Adrenal gland (tissue), 5 donors: ENCODE measurements at regions not wholly inside any gene's neighbourhood (a gene's known extent, or its start where the extent isn't known, plus 50 kb on each side); places are given as distances from the start of the nearest gene placed in this dataset.
"Not testable (repeated sequence)": the region's sequence is repeated elsewhere in the genome, so short reads cannot be mapped to it uniquely, and the experiment has no call there.

Experiments used
- POLR2A ChIP-seq, 2 donors: fragments of 450-650 bp; IDR thresholded peaks; one replicate each; pipeline ENCODE4 v1.6.1; 2017; ENCODE audit warnings: antibody characterized with exemption in 2 of 2, mild to moderate bottlenecking in 2 of 2, moderate library complexity in 1 of 2
- TF ChIP-seq, protein P1 (sequence below), 6 experiments: fragments of 450-650 bp in 4 of 6; fragments of 200-600 bp in 2 of 6; sonication (generic) in 1 of 6; IDR thresholded peaks; 1 replicate in 5 of 6; 2 replicates in 1 of 6; pipeline versions ENCODE4 v1.5.1 to v1.8.0; 2016 to 2021; ENCODE audit warnings: antibody characterized with exemption in 6 of 6, mild to moderate bottlenecking in 2 of 6, moderate library complexity in 1 of 6
- donor health status: DM: no; HTN: no; CAD: no.

DNA sequence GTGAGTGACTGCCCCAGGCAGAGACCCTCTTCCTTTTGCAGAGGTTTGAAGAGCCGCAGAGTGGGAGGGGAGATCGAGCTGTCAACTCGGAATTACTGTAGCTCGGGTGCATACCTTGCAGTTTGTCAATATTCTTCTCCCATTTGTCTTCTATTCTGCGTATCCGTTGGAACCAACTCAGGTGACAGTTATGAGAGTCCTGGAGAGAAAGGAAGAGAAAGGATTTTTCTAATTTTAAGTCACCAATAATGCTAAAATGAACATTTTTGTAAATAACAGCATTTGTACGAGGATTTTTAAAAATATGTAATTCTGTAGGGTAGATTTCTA lies 1393.4 kb downstream of the CDH12 start:
- TF ChIP-seq, protein P1, sequence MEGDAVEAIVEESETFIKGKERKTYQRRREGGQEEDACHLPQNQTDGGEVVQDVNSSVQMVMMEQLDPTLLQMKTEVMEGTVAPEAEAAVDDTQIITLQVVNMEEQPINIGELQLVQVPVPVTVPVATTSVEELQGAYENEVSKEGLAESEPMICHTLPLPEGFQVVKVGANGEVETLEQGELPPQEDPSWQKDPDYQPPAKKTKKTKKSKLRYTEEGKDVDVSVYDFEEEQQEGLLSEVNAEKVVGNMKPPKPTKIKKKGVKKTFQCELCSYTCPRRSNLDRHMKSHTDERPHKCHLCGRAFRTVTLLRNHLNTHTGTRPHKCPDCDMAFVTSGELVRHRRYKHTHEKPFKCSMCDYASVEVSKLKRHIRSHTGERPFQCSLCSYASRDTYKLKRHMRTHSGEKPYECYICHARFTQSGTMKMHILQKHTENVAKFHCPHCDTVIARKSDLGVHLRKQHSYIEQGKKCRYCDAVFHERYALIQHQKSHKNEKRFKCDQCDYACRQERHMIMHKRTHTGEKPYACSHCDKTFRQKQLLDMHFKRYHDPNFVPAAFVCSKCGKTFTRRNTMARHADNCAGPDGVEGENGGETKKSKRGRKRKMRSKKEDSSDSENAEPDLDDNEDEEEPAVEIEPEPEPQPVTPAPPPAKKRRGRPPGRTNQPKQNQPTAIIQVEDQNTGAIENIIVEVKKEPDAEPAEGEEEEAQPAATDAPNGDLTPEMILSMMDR (IDR thresholded peaks at IDR 0.05) = not testable (repeated sequence)
- not testable (repeated sequence) for TF ChIP-seq POLR2A (IDR thresholded peaks at IDR 0.05)
